Pancreas (tissue), 10 donors: ENCODE measurements at regions not wholly inside any gene's neighbourhood (a gene's known extent, or its start where the extent isn't known, plus 50 kb on each side); places are given as distances from the start of the nearest gene placed in this dataset.
"Not testable (repeated sequence)": the region's sequence is repeated elsewhere in the genome, so short reads cannot be mapped to it uniquely, and the experiment has no call there.

Source experiments
- ATAC-seq, 4 donors: fragments of 200-7000 bp; cut with Tn5 transposase; one replicate each; pipeline versions ENCODE4 v1.8.0 to v1.9.1; 2020; ENCODE audit warnings: mild to moderate bottlenecking in 4 of 4, moderate library complexity in 4 of 4
- DNase-seq, 6 donors: peaks; one replicate each; pipeline ENCODE4 v3.0.0-alpha.2; 2020
- FAIRE-seq: peaks from 2 replicates; lab custom pipeline; 2012; peaks lifted over from hg19 to GRCh38; lab: Jason Lieb, UNC
- H3K27ac ChIP-seq, 4 donors: fragments of 200-600 bp; sonication (generic); 1 replicate in 3 of 4; 2 replicates in 1 of 4; pipeline versions ENCODE4 v1.5.0 to v1.8.0; 2020
- H3K27me3 ChIP-seq, 4 donors: fragments of 200-600 bp; one replicate each; pipeline ENCODE4 v1.8.0; 2021
- H3K36me3 ChIP-seq, 3 donors: fragments of 200-600 bp; sonication (generic) in 1 of 3; one replicate each; pipeline versions ENCODE4 v1.5.0 to v1.8.0; 2020 to 2021
- H3K4me1 ChIP-seq, 3 donors: fragments of 200-600 bp; one replicate each; pipeline ENCODE4 v1.8.0; 2021
- H3K4me3 ChIP-seq, 4 donors: fragments of 200-600 bp; sonication (generic) in 2 of 4; one replicate each; pipeline versions ENCODE4 v1.5.0 to v1.8.0; 2020 to 2021
- H3K9me3 ChIP-seq, 4 donors: fragments of 200-600 bp; one replicate each; pipeline ENCODE4 v1.8.0; 2021
- CTCF ChIP-seq, 4 donors: fragments of 200-600 bp; sonication (generic) in 3 of 4; IDR thresholded peaks; one replicate each; pipeline versions ENCODE4 v1.5.0 to v1.8.0; 2021; ENCODE audit warnings: antibody characterized with exemption in 4 of 4
- WGBS, 2 donors: extraction: QIAGEN DNeasy Blood & Tissue Kit; methylation state at CpG; one replicate each; pipeline ENCODE4 v1.1.7; 2013; 5-methylcytosine and 5-hydroxymethylcytosine counted together
- intact Hi-C, 3 donors: fragments of 100-400 bp; cut with DNase I; formaldehyde crosslinking; loops; one replicate each; pipeline versions ENCODE4 v1.11.1 to v1.14.2; 2022
- donor health status: healthy with polysubstance abuse.
- donor health status: DM: no; HTN: no; CAD: no; lungs with moderate emphysema.
- donor health status: DM: no; HTN: no; CAD: no.
- donor health status: control.
- donor health status: control.
- donor health status: Bipolar disorder and iron deficiency.
- donor health status: DM: yes; HTN: yes; CAD: no.
- donor health status: DM: no; HTN: no; CAD: no.
- donor health status: DM: no; HTN: no; CAD: no.
- donor health status: DM: yes; HTN: yes; CAD: no.

DNA sequence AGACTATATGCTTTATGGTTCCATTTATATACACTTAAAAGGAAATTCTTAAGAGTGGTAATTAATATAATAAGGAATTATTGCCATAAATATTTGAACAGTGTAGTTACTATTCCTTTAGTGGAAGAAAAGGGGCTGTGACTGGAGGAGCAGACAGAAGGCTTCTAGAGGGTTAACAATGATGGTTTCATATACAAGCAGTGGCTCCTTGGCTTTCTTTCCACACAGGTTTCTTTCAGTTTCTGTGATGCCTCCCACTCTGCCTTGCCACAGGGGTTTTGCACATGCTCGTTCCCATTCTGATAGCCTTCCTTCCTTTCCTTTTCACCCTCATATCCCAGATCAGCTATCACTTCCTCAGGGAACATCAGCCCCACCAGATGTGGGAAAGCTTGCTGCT is 108.8 kb upstream of the LYSMD4 start:
- DNase-seq, result no peak
- intact Hi-C loops, result no loop called here
- peaks cover 0 to 5% (median 0%) of the 10 kb centered on the region in 3 donors for H3K4me1 ChIP-seq
- ATAC-seq, result no peak
- H3K27ac ChIP-seq, result no peak overlapping the region
- no peak overlapping the region for H3K4me3 ChIP-seq
- no peaks in the 10 kb centered on the region for H3K9me3 ChIP-seq
- 63 to 76% methylated on average over 1 of the region's 1 CpG for WGBS, 2 donors
- no peaks in the 10 kb centered on the region for H3K27me3 ChIP-seq
- no peak for TF ChIP-seq CTCF (IDR thresholded peaks at IDR 0.05)
- no peaks in the 10 kb centered on the region for H3K36me3 ChIP-seq
- FAIRE-seq, result no peak

DNA sequence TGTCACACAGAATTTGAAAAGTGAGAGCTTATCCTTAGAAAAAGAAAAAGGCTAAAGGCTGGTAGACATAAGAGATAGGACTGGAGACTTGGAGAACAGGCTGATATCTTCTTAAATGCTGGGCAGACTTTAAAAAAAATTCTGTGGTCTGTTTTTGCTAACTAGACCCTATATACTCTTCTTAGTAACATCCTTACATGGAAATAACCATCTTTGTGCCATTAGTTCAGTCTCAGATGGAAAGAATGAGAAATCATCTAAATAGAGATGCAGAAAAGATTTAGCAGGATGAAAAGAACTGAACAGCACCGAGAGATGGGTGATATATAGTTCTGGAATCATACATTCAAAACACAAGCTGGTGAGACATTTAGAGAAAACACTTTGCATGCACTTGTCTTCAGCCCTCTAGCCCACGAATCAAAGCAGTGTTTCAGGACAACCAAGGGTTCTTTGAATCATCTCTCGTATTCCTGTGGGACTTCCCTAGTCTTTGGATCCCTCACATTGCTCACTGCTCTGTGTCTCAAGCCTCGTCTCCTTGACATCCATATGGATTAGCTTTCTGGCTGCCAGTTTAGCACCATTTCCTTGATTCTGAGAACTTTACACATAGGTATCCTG is 93.0 kb upstream of the LYSMD4 start:
- no peak overlapping the region for H3K27ac ChIP-seq
- FAIRE-seq (no peak), DNase-seq (no peak), ATAC-seq (no peak)
- intact Hi-C loops, result no loop called here
- H3K4me3 ChIP-seq, result no peak overlapping the region
- no peak for TF ChIP-seq CTCF (IDR thresholded peaks at IDR 0.05)
- 77 to 81% methylated on average over 4 of the region's 4 CpGs for WGBS, 2 donors
- no peaks in the 10 kb centered on the region for H3K36me3 ChIP-seq
- H3K9me3 ChIP-seq, result no peaks in the 10 kb centered on the region
- H3K27me3 ChIP-seq, result no peaks in the 10 kb centered on the region
- H3K4me1 ChIP-seq, result no peaks in the 10 kb centered on the region

GRCh38 chr15:99823346-99823745 is 90.1 kb upstream of the LYSMD4 start:
- Histone ChIP-seq H3K27me3 (no peaks in the 10 kb centered on the region), H3K9me3 (no peaks in the 10 kb centered on the region), H3K4me1 (no peaks in the 10 kb centered on the region), H3K36me3 (no peaks in the 10 kb centered on the region), H3K4me3 (no peak overlapping the region), H3K27ac (no peak overlapping the region)
- DNase-seq (no peak), ATAC-seq (no peak), FAIRE-seq (no peak)
- intact Hi-C loops, result no loop called here
- TF ChIP-seq CTCF (IDR thresholded peaks at IDR 0.05), result no peak
- 89% methylated on average over 5 of the region's 5 CpGs for WGBS, 2 donors

DNA sequence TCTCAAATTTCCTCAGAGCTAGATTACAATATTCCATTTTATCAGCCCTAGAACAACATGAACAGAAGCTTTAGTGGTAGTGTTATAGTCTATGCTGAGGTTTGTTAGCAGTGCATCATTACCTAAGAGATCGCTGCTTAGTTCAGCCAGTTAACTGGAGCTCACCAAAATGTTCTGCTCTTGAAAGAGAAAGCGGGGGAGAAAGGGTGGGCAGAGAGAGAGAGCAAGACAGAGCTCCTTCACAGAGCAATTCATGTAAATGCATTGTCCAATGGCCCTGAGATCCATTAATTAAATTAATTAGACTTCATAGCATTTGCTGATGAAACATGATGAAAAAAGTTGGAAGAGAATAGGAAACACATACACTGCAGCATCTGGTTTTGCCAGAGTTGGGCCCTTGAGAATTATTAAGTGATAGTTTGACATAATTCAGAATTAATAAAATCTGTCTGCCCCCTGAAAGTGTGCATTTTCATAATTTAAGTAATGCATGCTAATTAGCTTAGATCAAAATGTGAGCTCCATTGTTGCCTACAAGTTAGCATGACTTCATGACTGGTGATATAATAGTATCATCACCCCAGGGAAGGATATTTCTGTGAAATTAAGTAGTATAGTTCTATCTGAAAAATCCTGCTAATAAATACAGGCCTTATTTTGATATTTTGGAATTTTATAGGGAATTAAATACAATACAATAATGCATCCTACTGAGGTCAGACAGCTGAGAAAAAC is 86.9 kb upstream of the LYSMD4 start:
- FAIRE-seq, result no peak
- no peak for TF ChIP-seq CTCF (IDR thresholded peaks at IDR 0.05)
- ATAC-seq, result no peak
- 80 to 100% methylated on average over 2 of the region's 2 CpGs for WGBS, 2 donors
- Histone ChIP-seq H3K36me3 (no peaks in the 10 kb centered on the region), H3K9me3 (no peaks in the 10 kb centered on the region), H3K27ac (no peak overlapping the region), H3K4me3 (no peak overlapping the region), H3K27me3 (no peaks in the 10 kb centered on the region), H3K4me1 (no peaks in the 10 kb centered on the region)
- intact Hi-C loops, result no loop called here
- no peak for DNase-seq

DNA sequence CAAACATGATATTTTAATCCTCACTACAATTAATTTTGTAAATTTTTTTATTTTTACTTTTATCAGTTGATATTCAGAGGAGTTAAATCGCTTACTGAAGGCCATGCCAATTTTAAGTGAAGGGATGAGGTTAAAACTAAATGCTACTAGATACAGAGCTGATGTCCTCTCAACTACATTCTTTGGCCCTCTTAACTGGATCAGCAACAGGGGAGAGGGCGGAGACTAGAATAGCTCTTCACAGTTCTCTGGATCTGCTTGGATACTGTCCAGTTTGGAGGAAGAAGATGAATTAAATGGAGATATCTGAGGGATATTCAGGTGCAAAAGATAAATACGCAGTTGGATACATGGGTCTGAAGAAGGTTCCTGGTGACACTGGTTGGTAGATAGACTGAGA is 85.6 kb upstream of the LYSMD4 start:
- no peak for DNase-seq
- H3K9me3 ChIP-seq, result no peaks in the 10 kb centered on the region
- ATAC-seq, result no peak
- H3K4me1 ChIP-seq, result no peaks in the 10 kb centered on the region
- H3K4me3 ChIP-seq, result no peak overlapping the region
- intact Hi-C loops, result no loop called here
- no peak for TF ChIP-seq CTCF (IDR thresholded peaks at IDR 0.05)
- no peak overlapping the region for H3K27ac ChIP-seq
- no peaks in the 10 kb centered on the region for H3K36me3 ChIP-seq
- FAIRE-seq, result no peak
- H3K27me3 ChIP-seq, result peaks cover 0 to 3% (median 0%) of the 10 kb centered on the region in 4 donors
- WGBS, 2 donors, result 82 to 86% methylated on average over 3 of the region's 3 CpGs

DNA sequence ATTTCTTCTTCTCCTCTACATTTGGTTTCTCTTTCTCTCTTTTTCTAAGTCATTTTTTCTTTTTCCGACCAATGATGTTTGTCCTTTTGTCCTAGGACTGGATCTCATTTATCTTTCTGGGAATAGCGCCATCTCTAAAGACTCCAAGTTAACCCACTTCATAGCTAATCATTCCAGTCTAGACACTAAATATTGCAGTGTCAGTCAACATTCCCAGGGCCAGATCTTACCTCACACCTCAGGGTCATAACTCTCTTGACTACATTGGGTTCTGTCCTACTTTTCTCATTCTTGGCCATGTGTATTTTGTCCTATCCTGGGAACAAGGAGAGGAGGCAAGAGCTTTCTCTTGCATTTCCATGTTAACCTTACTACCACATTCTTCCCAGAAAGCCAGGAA is 83.6 kb upstream of the LYSMD4 start:
- 74 to 77% methylated on average over 2 of the region's 2 CpGs for WGBS, 2 donors
- DNase-seq, H3K4me1 ChIP-seq, H3K27ac ChIP-seq, H3K27me3 ChIP-seq, FAIRE-seq, H3K36me3 ChIP-seq, H3K9me3 ChIP-seq, H3K4me3 ChIP-seq, intact Hi-C loops: not testable (repeated sequence)
- ATAC-seq, result peak in 1 of 4 donors; percentile 32

- FAIRE-seq, DNase-seq, ATAC-seq, intact Hi-C loops, H3K36me3 ChIP-seq, H3K4me1 ChIP-seq, H3K27ac ChIP-seq, H3K27me3 ChIP-seq, H3K9me3 ChIP-seq, H3K4me3 ChIP-seq: not testable (repeated sequence)
- WGBS, 2 donors, result 88 to 93% methylated on average over 2 of the region's 2 CpGs
Measured at GRCh38 chr15:99810663-99811062, 77.4 kb upstream of the LYSMD4 start.
